NCI-H446 (cell line): ENCODE measurements at regions not wholly inside any gene's neighbourhood (a gene's known extent, or its start where the extent isn't known, plus 50 kb on each side); places are given as distances from the start of the nearest gene placed in this dataset.

ENCODE experiments used
- DNase-seq, 2 experiments: peaks; one replicate each; lab custom pipeline; 2025; lab: John Stamatoyannopoulos, UW

DNA sequence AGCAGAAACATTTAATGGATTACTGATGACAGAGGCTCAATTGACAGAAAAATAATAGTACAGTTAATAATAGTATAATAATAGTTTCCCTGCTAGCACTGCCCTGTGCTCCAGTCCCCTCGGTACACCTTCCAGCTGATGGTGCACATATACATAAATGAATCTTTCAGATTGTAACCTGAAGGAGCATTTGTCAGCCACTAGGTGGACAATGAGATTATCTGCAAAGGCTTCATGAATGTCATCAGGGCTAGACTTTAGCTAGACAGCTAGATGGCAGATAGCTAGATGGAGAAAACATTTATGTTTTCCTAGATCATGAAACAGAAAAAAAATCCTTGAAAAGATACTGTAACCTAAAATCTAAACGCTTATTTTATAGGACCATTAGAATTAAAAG, 304.4 kb upstream of the SMC2 start:
- DNase-seq: peak in 1 of 2 experiments; percentile 5

DNA sequence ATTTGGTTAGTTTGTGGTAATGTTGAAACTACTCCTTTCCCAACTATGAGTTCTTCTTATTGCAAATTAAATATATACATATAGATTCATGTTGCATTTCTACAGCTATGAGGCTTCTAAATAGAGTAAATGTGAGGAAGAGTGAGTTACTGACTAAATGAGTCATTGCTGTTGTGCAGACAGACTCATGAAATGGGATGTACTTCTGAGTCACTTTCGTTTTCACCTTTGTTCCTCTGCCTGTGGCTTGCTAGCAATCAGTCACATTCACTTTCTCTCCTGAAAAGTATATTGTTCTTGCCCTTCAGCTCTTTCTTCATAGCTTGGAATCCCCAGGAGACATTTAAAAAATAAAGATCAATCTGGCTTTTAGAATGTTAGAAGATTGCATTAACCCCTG, 295.5 kb upstream of the SMC2 start:
- DNase-seq: no peak

DNA sequence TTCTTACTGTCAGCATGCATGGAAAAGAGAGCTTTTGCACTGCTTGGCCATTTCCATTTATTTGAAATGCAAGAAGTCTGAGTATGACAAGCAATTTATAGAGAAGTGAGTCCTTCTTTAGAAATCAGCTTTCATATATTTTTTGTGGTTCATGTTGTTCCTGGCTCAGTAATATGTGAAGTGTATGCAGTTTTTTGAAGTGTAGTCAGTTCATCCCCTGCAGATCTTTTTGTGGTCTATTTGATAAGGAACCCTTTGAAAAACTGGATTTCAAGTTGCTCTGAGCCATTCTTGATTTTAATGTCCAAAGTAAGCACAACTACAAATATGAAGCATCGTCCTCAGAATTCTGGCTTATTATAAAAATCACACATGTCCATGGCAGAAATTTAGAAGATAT, 294.1 kb upstream of the SMC2 start:
- DNase-seq: no peak

- no peak for DNase-seq
Observed at GRCh38 chr9:103802068-103802467, 292.0 kb upstream of the SMC2 start.

DNA sequence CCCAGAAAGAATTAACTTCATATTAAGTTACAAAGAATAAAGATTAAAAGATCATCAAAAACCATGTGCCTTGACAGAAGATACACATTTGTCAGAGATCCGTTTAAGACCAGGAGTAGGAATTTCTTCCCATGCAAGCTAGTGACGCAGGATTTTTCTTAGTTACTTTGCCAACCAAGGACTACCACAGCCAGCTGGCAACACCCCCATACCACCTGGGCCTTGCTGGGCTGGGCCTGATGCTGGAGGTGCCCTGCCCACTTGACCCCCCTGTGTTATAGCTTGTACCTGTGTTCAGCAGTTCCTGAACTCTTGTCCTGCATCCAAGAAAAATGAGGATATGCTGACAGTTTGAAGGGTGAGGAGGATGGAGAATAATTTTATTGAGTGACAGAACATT, 290.9 kb upstream of the SMC2 start:
- DNase-seq: no peak

GRCh38 chr9:103804077-103804735, 289.9 kb upstream of the SMC2 start:
- no peak for DNase-seq

DNA sequence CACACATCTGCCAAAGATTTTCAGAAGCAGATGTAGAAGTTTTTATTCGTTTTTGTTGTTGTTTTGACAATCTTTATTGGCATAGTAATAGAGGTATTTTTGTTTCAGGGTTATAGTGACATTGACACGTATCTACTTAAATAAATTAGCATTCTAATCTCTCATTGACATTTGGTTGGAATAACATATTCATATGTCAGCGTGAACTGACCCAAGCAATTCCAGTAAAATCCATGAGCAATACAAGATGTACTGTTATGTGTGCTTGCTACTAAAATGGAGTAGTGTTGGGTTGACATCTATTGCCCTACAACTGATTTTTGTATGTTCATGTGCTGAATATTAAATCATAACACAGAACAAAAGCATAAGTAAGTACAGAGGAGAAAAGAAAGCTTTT, 284.4 kb upstream of the SMC2 start:
- no peak for DNase-seq

DNA sequence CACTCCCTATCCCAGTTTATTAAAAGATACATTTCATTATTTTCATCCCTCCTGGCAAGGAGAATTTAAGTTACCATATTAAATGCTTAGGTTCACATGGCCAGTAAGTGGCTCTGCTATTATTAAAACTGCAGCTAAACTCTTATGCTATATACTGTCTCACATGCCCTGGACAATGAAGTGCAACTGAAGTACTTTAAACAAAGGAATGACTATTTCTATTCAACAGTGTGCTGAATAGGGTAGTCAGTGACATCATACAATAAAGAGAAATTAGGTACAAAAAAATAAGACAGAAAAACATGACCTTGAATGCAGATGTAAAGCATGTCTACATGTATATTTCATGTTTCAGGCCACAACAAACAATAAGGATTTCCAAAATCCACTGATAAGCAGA, 282.6 kb upstream of the SMC2 start:
- DNase-seq: no peak

DNA sequence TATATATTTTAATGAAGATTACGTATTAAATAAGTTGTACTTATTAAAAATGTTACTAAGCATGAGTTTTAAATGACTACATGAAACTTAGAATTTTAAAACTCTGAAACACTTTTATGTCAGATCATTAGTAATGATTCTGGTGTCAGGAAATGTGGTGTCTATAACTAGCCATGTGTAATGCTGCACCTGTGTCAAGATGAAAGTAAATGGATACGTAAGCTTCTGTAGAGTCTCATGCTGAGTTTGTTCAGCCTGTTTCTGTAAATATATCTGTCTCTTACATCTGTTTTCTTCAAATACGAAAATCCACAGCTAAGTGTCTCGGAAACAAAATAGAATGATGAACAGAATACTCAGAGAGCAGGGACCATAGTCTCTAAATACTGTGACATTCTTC, 278.0 kb upstream of the SMC2 start:
- no peak for DNase-seq

DNA sequence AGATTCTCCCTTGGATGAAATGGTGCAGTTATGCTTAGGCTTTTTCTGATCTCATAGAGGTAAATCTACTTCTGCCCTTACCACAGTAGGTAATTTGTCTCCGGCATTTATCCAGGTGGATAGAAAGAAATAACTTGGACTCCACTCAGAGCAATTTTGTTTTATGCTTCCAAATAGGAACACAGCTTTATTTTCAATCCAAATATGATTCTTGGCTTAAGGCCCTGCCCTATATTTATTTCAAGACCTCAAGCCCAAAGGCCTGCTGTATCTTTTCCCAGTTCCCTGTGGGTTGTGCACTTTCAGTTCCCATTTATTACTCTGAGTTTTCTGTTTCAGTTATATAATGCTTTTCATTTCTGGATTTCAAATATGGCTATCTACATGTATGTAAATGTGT, 274.2 kb upstream of the SMC2 start:
- no peak for DNase-seq

DNA sequence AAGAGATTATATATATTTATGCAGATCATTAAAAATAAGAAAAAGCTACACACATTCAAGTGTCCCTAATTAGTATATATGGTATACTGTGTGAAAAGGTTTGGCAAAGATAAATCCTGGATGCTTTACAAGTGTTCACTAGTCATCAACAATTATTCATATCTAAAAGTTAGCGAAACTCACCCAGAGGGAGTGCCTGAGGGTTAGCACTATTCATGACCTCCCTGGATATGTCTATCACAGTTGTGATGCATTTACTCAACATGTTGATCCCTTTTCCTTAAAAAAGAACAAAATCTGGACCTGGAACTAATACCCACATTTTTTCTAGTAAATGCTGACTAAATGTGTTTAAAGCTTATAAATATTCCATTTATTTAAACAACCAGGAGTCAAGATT, 273.0 kb upstream of the SMC2 start:
- no peak for DNase-seq

- DNase-seq: no peak
Observed at GRCh38 chr9:103837940-103838339, 256.2 kb upstream of the SMC2 start.

DNA sequence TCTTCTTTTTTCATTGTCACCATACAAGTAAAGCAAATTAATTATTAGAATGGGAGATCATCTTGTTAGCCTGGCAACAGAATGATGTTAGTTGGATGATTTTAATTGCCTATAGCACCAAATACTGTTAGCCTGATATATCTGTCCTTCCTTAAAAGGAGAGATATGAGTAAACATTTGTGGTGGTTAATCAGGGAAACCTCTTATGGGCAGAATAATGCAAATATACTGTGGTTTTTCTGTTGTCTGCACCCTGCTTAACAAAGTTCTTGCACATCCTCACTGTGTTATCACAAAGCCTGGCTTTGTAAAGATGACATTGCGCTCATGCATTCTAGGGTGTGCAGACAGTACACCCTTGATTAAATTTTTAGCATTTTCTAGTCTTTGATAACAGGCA, 254.9 kb upstream of the SMC2 start:
- no peak for DNase-seq

DNA sequence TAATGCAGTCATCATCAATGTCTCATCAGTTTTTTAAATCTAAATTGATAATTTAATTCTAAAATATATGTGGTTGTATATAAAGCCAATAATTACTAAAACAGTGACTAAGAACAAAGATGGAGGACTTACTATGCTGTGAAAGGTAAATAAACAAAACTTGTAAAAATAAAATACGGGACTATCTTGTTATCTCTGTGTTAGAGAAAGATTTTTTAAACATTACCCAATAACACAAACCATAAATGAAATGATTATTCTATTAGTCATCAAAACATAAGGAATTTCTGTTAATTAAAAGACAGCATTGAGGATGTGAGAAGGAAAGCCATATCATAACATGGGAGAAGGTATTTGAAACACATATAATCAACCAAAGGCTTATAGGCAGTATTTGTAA, 226.2 kb upstream of the SMC2 start:
- no peak for DNase-seq

GRCh38 chr9:103872811-103873210, 221.3 kb upstream of the SMC2 start:
- no peak for DNase-seq

GRCh38 chr9:103881419-103881818, 212.7 kb upstream of the SMC2 start:
- DNase-seq: no peak

DNA sequence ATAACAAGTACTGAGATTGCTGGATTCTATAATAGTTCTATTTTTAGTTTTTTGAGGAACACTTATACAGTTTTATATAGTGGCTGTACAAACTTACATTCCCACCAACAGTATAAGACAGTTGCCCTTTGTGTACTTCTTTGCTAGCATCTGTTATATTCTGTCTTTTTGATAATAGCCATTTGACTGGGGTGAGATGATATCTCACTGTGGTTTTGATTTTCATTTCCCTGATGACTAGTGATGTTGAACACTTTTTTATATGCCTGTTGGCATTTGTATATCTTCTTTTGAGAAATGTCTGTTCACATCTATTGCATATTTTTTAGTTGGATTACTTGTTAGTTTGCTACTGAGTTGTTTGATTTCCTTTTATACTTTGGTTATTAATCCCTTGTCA, 204.1 kb upstream of the SMC2 start:
- DNase-seq: no peak

GRCh38 chr9:103894184-103894583, 199.9 kb upstream of the SMC2 start:
- DNase-seq: no peak

DNA sequence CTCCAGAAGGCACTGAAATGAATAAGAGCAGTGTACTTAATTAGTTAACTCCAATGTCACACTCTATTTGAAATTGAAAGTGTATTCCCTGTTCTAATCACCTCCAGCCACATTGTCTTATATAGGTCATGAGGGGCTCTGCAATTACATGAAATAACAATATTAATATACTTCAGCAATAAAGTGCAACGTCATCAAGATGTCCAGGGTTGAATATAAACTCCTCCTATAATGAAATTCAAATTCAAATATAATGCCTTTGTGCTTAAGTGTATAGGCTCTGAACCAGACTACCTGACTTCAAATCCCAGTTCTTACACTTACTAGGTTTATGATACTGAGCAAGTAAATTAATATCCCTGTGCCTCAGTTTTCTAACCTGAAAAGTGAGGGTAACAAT, 195.6 kb upstream of the SMC2 start:
- DNase-seq: no peak

DNA sequence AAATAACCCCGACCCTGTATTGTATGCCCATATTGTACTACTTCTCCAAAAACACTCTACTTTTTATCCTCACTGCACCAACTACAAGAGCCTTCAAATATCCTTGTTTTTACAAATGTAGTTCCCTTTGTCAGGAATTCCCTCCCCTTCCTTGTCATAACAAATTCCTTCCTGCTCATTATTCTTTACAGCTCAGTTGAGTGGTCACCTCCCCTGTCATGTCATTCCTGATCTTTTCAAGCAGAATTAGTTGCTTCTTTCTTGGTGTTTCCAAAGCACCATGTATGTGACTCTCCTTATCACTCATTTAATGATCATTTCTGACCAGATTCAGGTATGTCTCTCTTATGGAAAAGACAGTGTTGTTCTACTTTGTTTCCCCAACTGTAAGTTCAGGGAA, 194.2 kb upstream of the SMC2 start:
- no peak for DNase-seq

GRCh38 chr9:103900466-103900865, 193.6 kb upstream of the SMC2 start:
- DNase-seq: peak in 1 of 2 experiments; percentile 4

- no peak for DNase-seq
Observed at GRCh38 chr9:103902263-103902662, 191.8 kb upstream of the SMC2 start.

DNA sequence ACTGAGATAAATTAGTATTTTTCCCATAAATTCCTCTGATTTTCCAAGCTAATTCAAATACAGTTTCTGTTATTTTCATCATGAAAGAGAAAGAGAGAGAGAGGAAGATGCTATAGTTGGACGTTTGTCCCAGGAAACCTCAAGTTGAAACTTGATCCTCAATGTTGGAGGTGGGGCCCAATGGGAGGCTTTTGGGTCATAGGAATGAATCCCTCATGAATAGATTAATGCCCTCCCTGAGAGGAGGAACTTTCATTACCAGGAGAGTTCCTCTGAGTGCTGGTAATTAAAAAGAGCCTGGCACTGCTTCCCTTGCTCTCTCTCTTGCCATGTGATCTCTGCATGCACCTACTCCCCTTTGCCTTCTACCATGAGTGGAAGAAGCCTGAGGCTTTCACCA, 189.9 kb upstream of the SMC2 start:
- no peak for DNase-seq

- DNase-seq: no peak
Observed at GRCh38 chr9:103913899-103914298, 180.2 kb upstream of the SMC2 start.
